Neuronal stem cell (in vitro differentiated cells): ENCODE measurements at regions not wholly inside any gene's neighbourhood (a gene's known extent, or its start where the extent isn't known, plus 50 kb on each side); places are given as distances from the start of the nearest gene placed in this dataset.

Experiments
- DNase-seq: peaks from one replicate; pipeline ENCODE4 v3.0.0-alpha.2; 2013; ENCODE audit warnings: low spot score
- H2AFZ ChIP-seq: one replicate; pipeline ENCODE4 v1.6.1; 2013; ENCODE audit warnings: mild to moderate bottlenecking, low read length, inconsistent platforms
- H2AK5ac ChIP-seq: 2 replicates; pipeline ENCODE4 v1.6.1; 2013; ENCODE audit warnings: low read depth, mild to moderate bottlenecking, inconsistent platforms, low read length, moderate library complexity, mixed read lengths
- H2BK120ac ChIP-seq: 2 replicates; pipeline ENCODE4 v1.6.1; 2013; ENCODE audit warnings: low read depth, mild to moderate bottlenecking, inconsistent platforms, low read length, moderate library complexity, mixed read lengths
- H2BK12ac ChIP-seq: one replicate; pipeline ENCODE4 v1.6.1; 2013; ENCODE audit warnings: low read length, inconsistent platforms
- H2BK15ac ChIP-seq: 2 replicates; pipeline ENCODE4 v1.6.1; 2013; ENCODE audit warnings: mild to moderate bottlenecking, low read length, inconsistent platforms, mixed read lengths
- H2BK5ac ChIP-seq: one replicate; pipeline ENCODE4 v1.6.1; 2013; ENCODE audit warnings: inconsistent platforms, mild to moderate bottlenecking, low read length, moderate library complexity
- H3K14ac ChIP-seq: one replicate; pipeline ENCODE4 v1.6.1; 2013; ENCODE audit warnings: low read length, inconsistent platforms
- H3K18ac ChIP-seq: 2 replicates; pipeline ENCODE4 v1.6.1; 2013; ENCODE audit warnings: low read length, inconsistent platforms
- H3K23ac ChIP-seq: 2 replicates; pipeline ENCODE4 v1.6.1; 2013; ENCODE audit warnings: low read depth, mild to moderate bottlenecking, mixed read lengths, low read length, inconsistent platforms; ENCODE audit not compliant: poor library complexity
- H3K27ac ChIP-seq: replicated peaks from 3 replicates; pipeline ENCODE4 v1.5.1; 2013; ENCODE audit warnings: low read length, inconsistent platforms
- H3K27me3 ChIP-seq, 3 experiments: 2 replicates each; pipeline ENCODE4 v1.6.1; 2013; ENCODE audit warnings: low read length in 3 of 3, mild to moderate bottlenecking in 2 of 3, inconsistent platforms in 1 of 3, low read depth in 1 of 3, mixed read lengths in 1 of 3, moderate library complexity in 1 of 3; ENCODE audit not compliant: control insufficient read depth in 3 of 3, insufficient read depth in 3 of 3
- H3K36me3 ChIP-seq, 2 donors: replicated peaks in 1 of 2; 2 replicates each; pipeline ENCODE4 v1.6.1; 2013; ENCODE audit warnings: low read length in 2 of 2; ENCODE audit not compliant: control insufficient read depth in 2 of 2, insufficient read depth in 2 of 2
- H3K4ac ChIP-seq: 2 replicates; pipeline ENCODE4 v1.6.1; 2013; ENCODE audit warnings: inconsistent platforms, mild to moderate bottlenecking, low read length, moderate library complexity
- H3K4me1 ChIP-seq, 2 donors: 1 replicate in 1 of 2; 2 replicates in 1 of 2; pipeline ENCODE4 v1.6.1; 2013; ENCODE audit warnings: low read length in 2 of 2, low read depth in 1 of 2; ENCODE audit not compliant: control insufficient read depth in 2 of 2, insufficient read depth in 1 of 2
- H3K4me2 ChIP-seq: one replicate; pipeline ENCODE4 v1.6.1; 2013; ENCODE audit warnings: mild to moderate bottlenecking, low read length, inconsistent platforms; ENCODE audit not compliant: insufficient read depth, poor library complexity, severe bottlenecking
- H3K4me3 ChIP-seq, 2 donors: 2 replicates each; pipeline ENCODE4 v1.5.1; 2013; ENCODE audit warnings: low read length in 2 of 2, mild to moderate bottlenecking in 2 of 2, inconsistent platforms in 1 of 2, moderate library complexity in 1 of 2
- H3K79me1 ChIP-seq: one replicate; pipeline ENCODE4 v1.6.1; 2013; ENCODE audit warnings: low read depth, mild to moderate bottlenecking, inconsistent platforms, low read length, moderate library complexity
- H3K9ac ChIP-seq: one replicate; pipeline ENCODE4 v1.6.1; 2013; ENCODE audit warnings: mild to moderate bottlenecking, low read depth, low read length, inconsistent platforms; ENCODE audit not compliant: poor library complexity
- H3K9me3 ChIP-seq, 2 donors: replicated peaks in 1 of 2; 2 replicates each; pipeline versions ENCODE3 to v1.6.1; 2013; ENCODE audit warnings: low read length in 2 of 2, mild to moderate bottlenecking in 2 of 2, inconsistent platforms in 1 of 2, low read depth in 1 of 2, mixed read lengths in 1 of 2, moderate library complexity in 1 of 2; ENCODE audit not compliant: control insufficient read depth in 2 of 2, insufficient read depth in 1 of 2
- H4K8ac ChIP-seq: one replicate; pipeline ENCODE4 v1.6.1; 2013; ENCODE audit warnings: low read depth, mild to moderate bottlenecking, inconsistent platforms, low read length, moderate library complexity
- H4K91ac ChIP-seq: one replicate; pipeline ENCODE4 v1.6.1; 2013; ENCODE audit warnings: low read length, low read depth, mild to moderate bottlenecking, inconsistent platforms; ENCODE audit not compliant: poor library complexity
- WGBS, 2 donors: extraction: QIAGEN DNeasy Blood & Tissue Kit; methylation state at CpG; one replicate each; pipeline ENCODE4 v1.1.7; 2013; ENCODE audit warnings: missing lambda C conversion rate in 2 of 2, mixed read lengths in 1 of 2; ENCODE audit not compliant: insufficient read length in 2 of 2, insufficient replicate concordance in 1 of 2; ENCODE audit errors: extremely low coverage in 2 of 2; 5-methylcytosine and 5-hydroxymethylcytosine counted together

GRCh38 chr6:164889980-164890379, 419.4 kb downstream of the C6orf118 start:
- WGBS, 2 donors = no CpG with 5 or more reads among the region's 4 CpGs
- Histone ChIP-seq H3K9ac (no peak overlapping the region), H3K4me3 (no peak overlapping the region), H3K18ac (no peak overlapping the region), H2BK120ac (no peak overlapping the region), H2AFZ (no peak overlapping the region), H2AK5ac (no peak overlapping the region), H2BK15ac (no peak overlapping the region), H3K4me2 (no peak overlapping the region), H2BK5ac (no peak overlapping the region), H4K8ac (no peak overlapping the region), H2BK12ac (no peak overlapping the region), H3K4me1 (peaks cover 0 to 1% of the 10 kb centered on the region in 2 donors), H3K4ac (no peak overlapping the region), H3K79me1 (no peaks in the 10 kb centered on the region), H3K27ac (no peak overlapping the region), H3K36me3 (no peaks in the 10 kb centered on the region), H3K27me3 (no peaks in the 10 kb centered on the region), H3K9me3 (no peaks in the 10 kb centered on the region), H3K14ac (no peak overlapping the region), H3K23ac (no peak overlapping the region), H4K91ac (no peak overlapping the region)
- DNase-seq = no peak

DNA sequence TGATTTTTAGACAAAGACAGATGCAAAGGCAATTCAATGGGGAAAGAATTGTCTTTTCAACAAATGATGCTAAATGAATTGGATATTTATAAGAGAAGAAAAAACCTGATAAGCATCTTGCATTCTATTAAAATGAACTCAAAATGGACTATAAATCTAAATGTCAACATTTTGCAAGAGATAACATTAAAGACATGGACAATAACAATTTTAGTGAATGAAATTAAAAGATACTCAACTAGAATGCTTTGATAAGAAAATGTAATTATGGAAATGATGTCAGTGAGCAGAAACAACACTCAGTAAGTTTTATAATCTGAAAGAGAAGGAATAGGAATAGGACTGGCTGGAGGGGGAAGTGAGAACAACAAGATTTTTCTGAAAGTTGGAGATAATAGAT, 421.7 kb downstream of the C6orf118 start:
- H3K4me3 ChIP-seq = no peak overlapping the region
- no peak overlapping the region for H3K18ac ChIP-seq
- H3K4me1 ChIP-seq = peaks cover 4% of the 10 kb centered on the region in 2 donors
- no peak for DNase-seq
- H3K9me3 ChIP-seq = no peaks in the 10 kb centered on the region
- no peaks in the 10 kb centered on the region for H3K27me3 ChIP-seq
- H3K27ac ChIP-seq = no peak overlapping the region
- no peak overlapping the region for H2AFZ ChIP-seq
- H3K23ac ChIP-seq = no peak overlapping the region
- no peak overlapping the region for H3K9ac ChIP-seq
- H3K4ac ChIP-seq = no peak overlapping the region
- H3K4me2 ChIP-seq = no peak overlapping the region
- no peaks in the 10 kb centered on the region for H3K36me3 ChIP-seq
- H3K79me1 ChIP-seq = no peaks in the 10 kb centered on the region
- no peak overlapping the region for H2BK5ac ChIP-seq
- H2AK5ac ChIP-seq = no peak overlapping the region
- no peak overlapping the region for H3K14ac ChIP-seq
- no peak overlapping the region for H4K91ac ChIP-seq
- H2BK120ac ChIP-seq = no peak overlapping the region
- no peak overlapping the region for H4K8ac ChIP-seq
- no peak overlapping the region for H2BK12ac ChIP-seq
- H2BK15ac ChIP-seq = no peak overlapping the region

- no peak overlapping the region for H3K27ac ChIP-seq
- H4K91ac ChIP-seq = no peak overlapping the region
- H4K8ac ChIP-seq = no peak overlapping the region
- H2BK12ac ChIP-seq = no peak overlapping the region
- no peaks in the 10 kb centered on the region for H3K36me3 ChIP-seq
- no peak overlapping the region for H3K23ac ChIP-seq
- H3K79me1 ChIP-seq = no peaks in the 10 kb centered on the region
- DNase-seq = no peak
- peaks cover 3 to 4% of the 10 kb centered on the region in 2 donors for H3K4me1 ChIP-seq
- H3K14ac ChIP-seq = no peak overlapping the region
- no peak overlapping the region for H2BK5ac ChIP-seq
- H2BK15ac ChIP-seq = no peak overlapping the region
- no peak overlapping the region for H3K9ac ChIP-seq
- no peaks in the 10 kb centered on the region for H3K9me3 ChIP-seq
- no peak overlapping the region for H3K4me3 ChIP-seq
- no peak overlapping the region for H2AK5ac ChIP-seq
- H3K18ac ChIP-seq = no peak overlapping the region
- no peak overlapping the region for H3K4ac ChIP-seq
- no peak overlapping the region for H2BK120ac ChIP-seq
- H3K4me2 ChIP-seq = no peak overlapping the region
- peak overlapping the region; percentile 49 for H2AFZ ChIP-seq
- no peaks in the 10 kb centered on the region for H3K27me3 ChIP-seq
Observed at GRCh38 chr6:164882236-164882635, 427.2 kb downstream of the C6orf118 start.

DNA sequence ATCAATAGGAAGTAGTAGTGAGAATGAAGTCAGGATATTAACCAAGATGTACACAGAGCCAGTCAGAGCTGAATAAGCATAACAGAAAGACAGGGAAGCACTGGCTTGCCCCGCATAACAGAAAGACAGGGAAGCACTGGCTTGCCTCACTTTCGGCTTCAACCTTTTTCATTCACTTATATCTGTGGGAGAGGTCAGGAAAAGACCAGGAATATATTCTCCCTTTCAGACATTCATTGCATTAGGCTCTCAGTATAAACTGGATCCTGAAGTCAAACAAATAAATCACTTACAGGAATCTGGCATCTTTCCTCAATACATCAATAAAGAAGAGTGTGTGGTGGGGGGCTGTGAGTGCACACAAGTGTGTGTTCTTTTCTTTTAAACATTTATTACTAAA, 437.6 kb downstream of the C6orf118 start:
- no peak overlapping the region for H4K8ac ChIP-seq
- no peak overlapping the region for H3K9ac ChIP-seq
- H3K27ac ChIP-seq = no peak overlapping the region
- DNase-seq = no peak
- no peak overlapping the region for H3K23ac ChIP-seq
- no peak overlapping the region for H4K91ac ChIP-seq
- H2AK5ac ChIP-seq = no peak overlapping the region
- H3K27me3 ChIP-seq = no peaks in the 10 kb centered on the region
- H2BK15ac ChIP-seq = no peak overlapping the region
- no CpG with 5 or more reads among the region's 2 CpGs for WGBS, 2 donors
- no peak overlapping the region for H3K18ac ChIP-seq
- H3K4ac ChIP-seq = no peak overlapping the region
- no peaks in the 10 kb centered on the region for H3K79me1 ChIP-seq
- peaks cover 0 to 2% of the 10 kb centered on the region in 2 donors for H3K4me1 ChIP-seq
- H2BK5ac ChIP-seq = no peak overlapping the region
- no peaks in the 10 kb centered on the region for H3K36me3 ChIP-seq
- no peak overlapping the region for H2BK12ac ChIP-seq
- H2BK120ac ChIP-seq = no peak overlapping the region
- no peak overlapping the region for H3K4me2 ChIP-seq
- H3K14ac ChIP-seq = no peak overlapping the region
- H3K4me3 ChIP-seq = no peak overlapping the region
- no peak overlapping the region for H2AFZ ChIP-seq
- H3K9me3 ChIP-seq = peaks cover 2 to 9% of the 10 kb centered on the region in 2 donors
